ENCODE measurements at regions not wholly inside any gene's neighbourhood (a gene's known extent, or its start where the extent isn't known, plus 50 kb on each side); places are given as distances from the start of the nearest gene placed in this dataset.
A peak's percentile ranks its signal among the peaks of the same experiment; 100 is the strongest.

DNA sequence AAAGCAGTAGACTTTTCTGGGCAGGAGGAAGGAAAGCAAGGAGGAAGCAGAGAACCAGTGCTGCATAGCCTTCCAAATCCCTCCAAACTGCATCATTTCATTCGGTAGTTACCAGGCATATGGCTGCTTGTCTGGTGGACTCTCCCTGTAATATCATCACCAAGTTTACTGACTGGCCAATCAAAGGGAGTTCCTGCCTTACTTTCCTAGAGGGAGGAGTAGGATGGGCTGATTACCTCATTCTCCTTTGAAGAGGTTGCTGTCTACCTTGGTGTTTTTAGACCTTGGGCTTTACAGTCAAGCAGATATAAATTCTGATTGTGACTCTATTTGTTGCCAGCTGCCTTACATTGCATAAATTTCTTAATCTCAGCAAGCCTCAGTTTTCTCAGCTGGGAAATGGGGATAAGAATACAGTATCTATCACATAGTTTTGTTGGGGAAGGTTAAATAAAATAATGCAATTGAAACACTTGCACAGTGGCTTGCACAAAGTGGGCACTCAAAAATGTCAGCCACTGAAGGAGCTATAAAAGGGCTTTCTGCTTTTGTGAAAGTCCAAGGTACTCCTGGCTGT is 297.3 kb upstream of the PROX1 start:
- no peaks in the 10 kb centered on the region for H3K27me3 ChIP-seq (ENCODE audit: control insufficient read depth, insufficient read depth, low read length)
- H3K27ac ChIP-seq (ENCODE audit: low read depth in 2 of 2, low read length in 2 of 2), result no peak overlapping the region
- TF ChIP-seq, protein P1, sequence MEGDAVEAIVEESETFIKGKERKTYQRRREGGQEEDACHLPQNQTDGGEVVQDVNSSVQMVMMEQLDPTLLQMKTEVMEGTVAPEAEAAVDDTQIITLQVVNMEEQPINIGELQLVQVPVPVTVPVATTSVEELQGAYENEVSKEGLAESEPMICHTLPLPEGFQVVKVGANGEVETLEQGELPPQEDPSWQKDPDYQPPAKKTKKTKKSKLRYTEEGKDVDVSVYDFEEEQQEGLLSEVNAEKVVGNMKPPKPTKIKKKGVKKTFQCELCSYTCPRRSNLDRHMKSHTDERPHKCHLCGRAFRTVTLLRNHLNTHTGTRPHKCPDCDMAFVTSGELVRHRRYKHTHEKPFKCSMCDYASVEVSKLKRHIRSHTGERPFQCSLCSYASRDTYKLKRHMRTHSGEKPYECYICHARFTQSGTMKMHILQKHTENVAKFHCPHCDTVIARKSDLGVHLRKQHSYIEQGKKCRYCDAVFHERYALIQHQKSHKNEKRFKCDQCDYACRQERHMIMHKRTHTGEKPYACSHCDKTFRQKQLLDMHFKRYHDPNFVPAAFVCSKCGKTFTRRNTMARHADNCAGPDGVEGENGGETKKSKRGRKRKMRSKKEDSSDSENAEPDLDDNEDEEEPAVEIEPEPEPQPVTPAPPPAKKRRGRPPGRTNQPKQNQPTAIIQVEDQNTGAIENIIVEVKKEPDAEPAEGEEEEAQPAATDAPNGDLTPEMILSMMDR (IDR thresholded peaks at IDR 0.05; ENCODE audit: borderline replicate concordance, extremely low read depth, insufficient read depth), result no peak
- no peak overlapping the region for H3K9ac ChIP-seq (ENCODE audit: low read length in 3 of 3)
- no peak overlapping the region for H3K4me3 ChIP-seq (ENCODE audit: low read length in 3 of 3)
- DNase-seq (no peak), FAIRE-seq (no peak)
- no peaks in the 10 kb centered on the region for H3K36me3 ChIP-seq (ENCODE audit: control insufficient read depth in 2 of 3, insufficient read depth in 3 of 3, low read length in 3 of 3)
- no peaks in the 10 kb centered on the region for H3K9me3 ChIP-seq (ENCODE audit: control insufficient read depth in 2 of 3, insufficient read depth in 1 of 3, low read length in 3 of 3)
- no peaks in the 10 kb centered on the region for H3K4me1 ChIP-seq (ENCODE audit: control insufficient read depth in 2 of 3, insufficient read depth in 2 of 3, low read depth in 1 of 3, low read length in 3 of 3)
- intact Hi-C loops (cut with DNase I), result no loop called here

DNA sequence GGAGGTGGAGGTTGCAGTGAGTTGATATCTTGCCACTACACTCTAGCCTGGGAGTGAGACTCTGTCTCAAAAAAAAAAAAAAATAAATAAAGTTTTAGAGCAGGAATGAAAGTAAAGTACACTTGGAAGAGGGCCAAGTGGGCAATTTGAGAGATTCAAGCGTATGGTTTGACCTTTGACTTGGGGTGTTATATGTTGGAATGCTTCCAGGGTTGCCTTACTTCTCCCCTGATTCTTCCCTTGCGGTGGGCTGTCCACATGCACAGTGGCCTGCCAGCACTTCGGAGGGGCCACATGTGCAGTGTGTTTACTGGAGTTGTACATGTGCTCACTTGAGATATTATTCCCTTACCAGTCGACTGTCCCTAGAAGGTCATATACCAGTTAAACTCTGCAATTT is 295.5 kb upstream of the PROX1 start:
- H3K4me3 ChIP-seq (ENCODE audit: low read length in 3 of 3), result no peak overlapping the region
- intact Hi-C loops (cut with DNase I), result no loop called here
- peak in 1 of 5 donors; percentile 16 for DNase-seq
- no peaks in the 10 kb centered on the region for H3K4me1 ChIP-seq (ENCODE audit: control insufficient read depth in 2 of 3, insufficient read depth in 2 of 3, low read depth in 1 of 3, low read length in 3 of 3)
- H3K27ac ChIP-seq (ENCODE audit: low read depth in 2 of 2, low read length in 2 of 2), result no peak overlapping the region
- TF ChIP-seq, protein P1 (IDR thresholded peaks at IDR 0.05; ENCODE audit: borderline replicate concordance, extremely low read depth, insufficient read depth), result no peak
- FAIRE-seq, result no peak
- H3K36me3 ChIP-seq (ENCODE audit: control insufficient read depth in 2 of 3, insufficient read depth in 3 of 3, low read length in 3 of 3), result no peaks in the 10 kb centered on the region
- H3K9ac ChIP-seq (ENCODE audit: low read length in 3 of 3), result no peak overlapping the region
- no peaks in the 10 kb centered on the region for H3K27me3 ChIP-seq (ENCODE audit: control insufficient read depth, insufficient read depth, low read length)
- no peaks in the 10 kb centered on the region for H3K9me3 ChIP-seq (ENCODE audit: control insufficient read depth in 2 of 3, insufficient read depth in 1 of 3, low read length in 3 of 3)

DNA sequence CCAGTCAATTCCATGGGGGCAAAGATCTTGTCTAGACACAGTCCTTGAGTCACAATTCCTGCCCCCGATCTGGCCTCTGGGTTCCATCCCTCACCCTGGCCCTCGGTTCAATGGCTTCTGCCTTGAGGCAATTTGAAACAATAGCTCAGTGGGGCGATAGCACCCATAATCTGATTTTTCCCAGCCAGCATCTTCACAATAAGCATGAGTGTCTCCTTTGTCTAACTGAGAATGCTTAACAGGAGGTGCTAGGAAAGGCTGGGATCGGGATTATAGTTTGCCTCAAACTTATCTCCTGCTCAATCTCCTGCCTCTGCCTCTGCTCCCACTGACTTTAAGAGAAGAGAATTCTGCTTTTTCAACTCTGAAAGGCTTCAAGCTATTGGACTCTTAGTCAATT is 293.9 kb upstream of the PROX1 start:
- no peaks in the 10 kb centered on the region for H3K9me3 ChIP-seq (ENCODE audit: control insufficient read depth in 2 of 3, insufficient read depth in 1 of 3, low read length in 3 of 3)
- no peaks in the 10 kb centered on the region for H3K4me1 ChIP-seq (ENCODE audit: control insufficient read depth in 2 of 3, insufficient read depth in 2 of 3, low read depth in 1 of 3, low read length in 3 of 3)
- H3K9ac ChIP-seq (ENCODE audit: low read length in 3 of 3), result no peak overlapping the region
- no peaks in the 10 kb centered on the region for H3K27me3 ChIP-seq (ENCODE audit: control insufficient read depth, insufficient read depth, low read length)
- FAIRE-seq (no peak), DNase-seq (no peak)
- H3K36me3 ChIP-seq (ENCODE audit: control insufficient read depth in 2 of 3, insufficient read depth in 3 of 3, low read length in 3 of 3), result no peaks in the 10 kb centered on the region
- no peak overlapping the region for H3K4me3 ChIP-seq (ENCODE audit: low read length in 3 of 3)
- H3K27ac ChIP-seq (ENCODE audit: low read depth in 2 of 2, low read length in 2 of 2), result no peak overlapping the region
- TF ChIP-seq, protein P1 (IDR thresholded peaks at IDR 0.05; ENCODE audit: borderline replicate concordance, extremely low read depth, insufficient read depth), result no peak
- intact Hi-C loops (cut with DNase I), result no loop called here

Measured in kidney (tissue), 13 donors.